NB4 (cell line): ENCODE measurements at regions not wholly inside any gene's neighbourhood (a gene's known extent, or its start where the extent isn't known, plus 50 kb on each side); places are given as distances from the start of the nearest gene placed in this dataset.
"Not testable (repeated sequence)": the region's sequence is repeated elsewhere in the genome, so short reads cannot be mapped to it uniquely, and the experiment has no call there.

Experiments used
- DNase-seq: peaks from one replicate; pipeline ENCODE4 v3.0.0; 2010; ENCODE audit warnings: low read depth
- H3K4me3 ChIP-seq: one replicate; pipeline ENCODE4 v1.5.1; 2011; ENCODE audit warnings: mild to moderate bottlenecking, low read depth, low read length, moderate library complexity
- MAX ChIP-seq: IDR thresholded peaks from 2 replicates; pipeline ENCODE4 v1.6.1; 2011; ENCODE audit warnings: low read depth, low read length
- MYC ChIP-seq: IDR thresholded peaks from 2 replicates; pipeline ENCODE4 v1.6.1; 2011; ENCODE audit warnings: low read depth, low read length
- POLR2A ChIP-seq: IDR thresholded peaks from 2 replicates; pipeline ENCODE4 v1.6.1; 2011; ENCODE audit warnings: mild to moderate bottlenecking; ENCODE audit not compliant: insufficient read length; ENCODE audit errors: extremely low read depth
- TF ChIP-seq, protein P1 (sequence below): IDR thresholded peaks from one replicate; pipeline ENCODE4 v1.5.1; 2012; ENCODE audit warnings: low read depth, low read length

DNA sequence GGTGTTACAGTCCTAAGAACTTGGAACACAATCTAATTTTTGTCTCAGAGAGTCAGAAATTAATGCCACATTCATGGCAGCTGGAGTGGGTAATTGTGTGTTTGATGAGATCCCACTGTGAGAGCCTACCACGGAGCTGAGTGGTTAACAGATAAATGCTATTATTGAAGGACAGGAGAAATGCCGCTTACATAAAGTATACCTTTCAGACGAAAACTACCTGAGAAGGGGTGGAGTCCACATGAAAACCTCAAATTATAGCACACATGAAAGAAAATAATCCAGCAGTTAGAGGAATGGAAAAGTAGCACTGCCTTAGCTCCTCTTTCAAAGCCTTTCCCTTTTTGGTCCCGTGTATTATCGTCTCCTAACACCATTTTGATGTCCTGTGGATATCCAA, 133.0 kb downstream of the BACH1 start:
- no peak overlapping the region for H3K4me3 ChIP-seq
- no peak for DNase-seq
- TF ChIP-seq MYC, result no peak
- TF ChIP-seq POLR2A, result no peak
- TF ChIP-seq MAX, result no peak
- TF ChIP-seq, protein P1, sequence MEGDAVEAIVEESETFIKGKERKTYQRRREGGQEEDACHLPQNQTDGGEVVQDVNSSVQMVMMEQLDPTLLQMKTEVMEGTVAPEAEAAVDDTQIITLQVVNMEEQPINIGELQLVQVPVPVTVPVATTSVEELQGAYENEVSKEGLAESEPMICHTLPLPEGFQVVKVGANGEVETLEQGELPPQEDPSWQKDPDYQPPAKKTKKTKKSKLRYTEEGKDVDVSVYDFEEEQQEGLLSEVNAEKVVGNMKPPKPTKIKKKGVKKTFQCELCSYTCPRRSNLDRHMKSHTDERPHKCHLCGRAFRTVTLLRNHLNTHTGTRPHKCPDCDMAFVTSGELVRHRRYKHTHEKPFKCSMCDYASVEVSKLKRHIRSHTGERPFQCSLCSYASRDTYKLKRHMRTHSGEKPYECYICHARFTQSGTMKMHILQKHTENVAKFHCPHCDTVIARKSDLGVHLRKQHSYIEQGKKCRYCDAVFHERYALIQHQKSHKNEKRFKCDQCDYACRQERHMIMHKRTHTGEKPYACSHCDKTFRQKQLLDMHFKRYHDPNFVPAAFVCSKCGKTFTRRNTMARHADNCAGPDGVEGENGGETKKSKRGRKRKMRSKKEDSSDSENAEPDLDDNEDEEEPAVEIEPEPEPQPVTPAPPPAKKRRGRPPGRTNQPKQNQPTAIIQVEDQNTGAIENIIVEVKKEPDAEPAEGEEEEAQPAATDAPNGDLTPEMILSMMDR, result no peak

GRCh38 chr21:29433366-29434059, 134.8 kb downstream of the BACH1 start:
- no peak overlapping the region for H3K4me3 ChIP-seq
- no peak for DNase-seq
- no peak for TF ChIP-seq POLR2A
- TF ChIP-seq MYC, result no peak
- no peak for TF ChIP-seq MAX
- TF ChIP-seq, protein P1, result no peak

DNA sequence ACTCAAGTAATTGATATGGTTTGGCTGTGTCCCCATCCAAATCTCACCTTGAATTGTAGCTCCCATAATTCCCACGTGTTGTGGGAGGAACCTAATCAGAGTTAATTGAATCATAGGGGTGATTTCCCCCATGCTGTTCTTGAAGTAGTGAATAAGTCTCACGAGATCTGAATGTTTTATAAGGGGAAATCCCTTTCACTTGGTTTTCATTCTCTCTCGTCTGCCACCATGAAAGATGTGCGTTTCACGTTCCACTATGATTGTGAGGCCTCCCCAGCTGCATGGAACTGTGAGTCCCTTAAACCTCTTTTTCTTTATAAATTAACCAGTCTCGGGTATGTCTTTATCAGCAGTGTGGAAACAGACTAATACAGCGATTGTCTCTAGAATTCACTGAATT, 135.4 kb downstream of the BACH1 start:
- DNase-seq, result no peak
- TF ChIP-seq MYC, result no peak
- no peak for TF ChIP-seq POLR2A
- TF ChIP-seq MAX, result no peak
- TF ChIP-seq, protein P1, result no peak
- H3K4me3 ChIP-seq, result no peak overlapping the region

DNA sequence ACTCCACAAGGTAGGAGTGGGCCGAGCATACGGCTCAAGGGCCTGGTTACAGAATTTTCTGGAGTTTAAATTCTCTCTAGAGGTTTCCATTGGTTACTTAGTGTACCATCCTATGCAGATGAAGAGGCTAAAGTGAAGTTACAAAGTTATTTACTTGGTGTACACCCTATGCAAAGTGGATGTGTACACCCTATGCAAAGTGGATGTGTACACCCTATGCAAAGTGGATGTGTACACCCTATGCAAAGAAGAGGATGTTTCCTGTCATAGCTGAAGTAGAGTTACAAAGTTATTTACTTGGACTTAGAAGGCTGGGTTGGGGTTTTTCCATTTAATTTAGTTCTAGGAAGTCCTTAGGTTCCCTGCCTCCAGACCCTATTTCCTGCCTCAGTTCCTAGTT, 136.3 kb downstream of the BACH1 start:
- not testable (repeated sequence) for DNase-seq, H3K4me3 ChIP-seq

- DNase-seq, result no peak
- H3K4me3 ChIP-seq, result no peak overlapping the region
- no peak for TF ChIP-seq MAX
- no peak for TF ChIP-seq MYC
- TF ChIP-seq, protein P1, result no peak
Measured at GRCh38 chr21:29436143-29436542, 137.4 kb downstream of the BACH1 start.

DNA sequence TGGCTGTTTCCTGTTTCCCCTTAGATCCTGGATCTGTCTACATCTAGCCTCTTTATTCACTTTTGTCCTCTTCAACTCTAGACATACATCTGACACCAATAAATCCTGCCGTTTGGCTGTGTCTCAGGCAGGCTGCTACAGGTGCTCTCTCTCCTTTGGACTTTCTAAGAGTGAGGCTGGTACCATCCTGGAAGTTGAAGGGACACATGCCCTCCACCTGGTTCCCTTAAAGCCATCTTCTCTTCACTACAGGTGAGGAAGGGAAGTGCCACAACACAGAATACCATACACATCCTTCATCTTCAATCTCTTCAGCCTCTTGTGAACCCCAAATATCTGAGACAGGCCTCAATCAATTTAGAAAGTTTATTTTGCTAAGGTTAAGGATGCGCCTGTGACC, 137.9 kb downstream of the BACH1 start:
- no peak overlapping the region for H3K4me3 ChIP-seq
- TF ChIP-seq, protein P1, result no peak
- TF ChIP-seq MYC (no peak), MAX (no peak), POLR2A (no peak)
- no peak for DNase-seq
